Middle frontal gyrus (tissue), 1 donor: ENCODE measurements at regions not wholly inside any gene's neighbourhood (a gene's known extent, or its start where the extent isn't known, plus 50 kb on each side); places are given as distances from the start of the nearest gene placed in this dataset.

ENCODE experiments used
- DNase-seq: peaks from one replicate; pipeline ENCODE4 v3.0.0-alpha.2; 2015; ENCODE audit warnings: low spot score; ENCODE audit errors: extremely low spot score

GRCh38 chr14:61108496-61109141 is 127.6 kb downstream of the SLC38A6 start:
- no peak for DNase-seq

GRCh38 chr14:61107869-61108493 is 126.9 kb downstream of the SLC38A6 start:
- no peak for DNase-seq

DNA sequence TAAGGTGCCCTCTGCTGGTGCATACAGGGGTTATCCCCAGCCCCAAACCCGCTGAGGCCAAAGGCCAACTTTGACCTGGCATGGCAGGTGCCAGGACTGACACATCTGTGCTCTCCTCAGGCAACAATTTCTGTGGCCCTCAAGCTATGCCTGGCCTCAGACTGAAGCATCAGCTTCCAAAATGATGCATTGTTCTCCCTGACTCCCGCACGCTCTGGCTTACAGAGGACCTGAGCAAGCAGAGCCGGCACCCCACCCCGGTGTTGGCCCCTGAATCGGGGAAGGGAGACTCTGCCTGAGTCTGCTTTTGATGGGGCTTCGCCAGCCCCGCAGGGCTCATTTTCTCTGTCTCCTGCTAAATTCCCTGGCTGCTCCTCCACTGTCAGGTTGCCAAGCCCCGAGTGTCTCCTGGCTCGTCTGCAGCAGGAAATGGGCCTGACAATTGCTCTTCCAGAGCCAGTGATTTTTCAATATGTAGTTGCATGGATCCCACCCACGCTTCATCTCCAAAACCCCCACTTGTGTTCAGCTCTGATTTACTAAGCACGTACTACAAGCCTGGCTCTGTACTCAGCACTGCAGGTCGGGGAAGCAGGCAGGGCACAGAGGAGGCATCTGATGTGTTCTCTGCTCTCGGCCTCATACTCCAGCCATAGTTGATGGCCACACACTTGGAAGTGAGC is 126.1 kb downstream of the SLC38A6 start:
- DNase-seq = no peak

- no peak for DNase-seq
Observed at GRCh38 chr14:61106271-61106958, 125.4 kb downstream of the SLC38A6 start.

DNA sequence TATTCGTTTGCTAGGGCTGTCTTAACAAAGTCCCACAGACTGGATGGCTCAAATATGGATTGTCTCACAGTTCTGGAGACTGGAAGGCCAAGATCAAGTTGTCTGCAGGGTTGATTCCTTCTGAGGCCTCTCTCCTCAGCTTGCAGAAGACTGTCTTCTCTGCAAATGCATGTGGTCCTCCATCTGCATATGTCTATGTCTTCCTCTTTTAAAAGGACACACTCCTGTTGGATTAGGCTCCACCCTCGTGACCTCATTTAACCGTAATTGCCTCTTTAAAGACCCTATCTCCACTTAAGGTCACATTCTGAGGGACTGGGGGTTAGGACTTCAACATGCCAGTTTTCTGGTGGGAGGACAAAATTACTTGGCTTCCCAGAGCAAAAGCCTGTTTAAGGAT is 123.3 kb downstream of the SLC38A6 start:
- DNase-seq = no peak

- DNase-seq = no peak
Observed at GRCh38 chr14:61103541-61104339, 122.7 kb downstream of the SLC38A6 start.

DNA sequence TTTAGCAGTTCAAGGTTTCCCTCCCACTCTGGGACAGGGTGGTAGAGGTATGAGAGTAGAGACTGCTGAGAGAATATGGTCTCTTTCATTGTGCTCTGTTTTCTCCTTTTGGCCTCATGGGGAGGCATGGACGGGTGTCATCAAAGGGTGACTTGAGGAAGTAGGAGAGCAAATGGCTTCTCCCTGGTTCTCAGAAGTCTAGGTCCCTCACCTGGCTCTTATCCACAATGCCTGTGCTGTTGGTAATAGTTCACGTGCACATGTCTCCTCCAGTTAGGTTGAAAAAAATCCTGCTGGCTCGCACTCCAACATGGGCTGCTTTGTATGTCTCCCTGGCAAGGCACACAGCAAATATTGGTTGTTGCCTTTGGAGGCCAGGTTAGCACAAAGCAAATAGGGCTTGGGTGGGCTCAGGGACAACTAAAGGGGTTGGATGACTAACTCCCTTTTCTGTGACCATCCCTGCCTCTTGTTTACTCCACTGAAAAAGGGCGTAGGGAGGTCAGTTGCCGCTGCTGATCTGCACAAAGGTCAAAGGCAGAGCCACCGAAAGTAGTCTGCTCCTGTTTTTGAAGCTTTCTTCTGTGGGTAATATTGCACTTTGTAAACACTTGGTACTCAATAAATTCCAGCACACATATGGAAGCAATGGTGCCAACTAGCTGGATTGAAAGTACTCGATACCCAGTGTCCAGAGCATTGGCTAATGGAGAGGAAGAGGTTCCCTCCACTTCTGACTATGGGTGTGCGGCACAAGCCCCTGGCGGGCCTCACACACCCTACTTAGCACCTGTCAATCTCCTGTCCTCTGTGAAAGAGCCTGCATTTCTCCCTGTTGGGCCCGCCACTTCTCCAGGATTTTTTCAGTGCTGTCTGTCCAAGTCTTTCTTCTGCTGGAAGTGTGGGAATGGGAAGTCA is 121.8 kb downstream of the SLC38A6 start:
- DNase-seq = no peak
